IPS-15b (cell line): ENCODE measurements at regions not wholly inside any gene's neighbourhood (a gene's known extent, or its start where the extent isn't known, plus 50 kb on each side); places are given as distances from the start of the nearest gene placed in this dataset.

ENCODE experiments used
- H3K27me3 ChIP-seq: one replicate; pipeline ENCODE4 v1.6.1; 2013; ENCODE audit warnings: low read length; ENCODE audit not compliant: control insufficient read depth, insufficient read depth
- H3K36me3 ChIP-seq: one replicate; pipeline ENCODE4 v1.6.1; 2013; ENCODE audit warnings: low read length; ENCODE audit not compliant: control insufficient read depth, insufficient read depth
- H3K4me1 ChIP-seq: one replicate; pipeline ENCODE4 v1.6.1; 2013; ENCODE audit warnings: mild to moderate bottlenecking, low read length; ENCODE audit not compliant: control insufficient read depth, insufficient read depth
- H3K4me3 ChIP-seq: one replicate; pipeline ENCODE4 v1.5.1; 2013; ENCODE audit warnings: low read depth, low read length
- H3K9ac ChIP-seq: one replicate; pipeline ENCODE4 v1.6.1; 2013; ENCODE audit warnings: low read depth, mild to moderate bottlenecking, low read length
- H3K9me3 ChIP-seq: one replicate; pipeline ENCODE4 v1.6.1; 2013; ENCODE audit warnings: mild to moderate bottlenecking, low read length; ENCODE audit not compliant: control insufficient read depth, insufficient read depth

- no peaks in the 10 kb centered on the region for H3K9me3 ChIP-seq
- peaks cover 2% of the 10 kb centered on the region for H3K4me1 ChIP-seq
- no peak overlapping the region for H3K9ac ChIP-seq
- no peak overlapping the region for H3K4me3 ChIP-seq
- H3K36me3 ChIP-seq = no peaks in the 10 kb centered on the region
- H3K27me3 ChIP-seq = peaks cover 5% of the 10 kb centered on the region
Observed at GRCh38 chr20:20836836-20837235, 124.4 kb upstream of the RALGAPA2 start.

- H3K27me3 ChIP-seq = peaks cover 5% of the 10 kb centered on the region
- H3K9ac ChIP-seq = no peak overlapping the region
- H3K4me3 ChIP-seq = no peak overlapping the region
- H3K36me3 ChIP-seq = no peaks in the 10 kb centered on the region
- H3K4me1 ChIP-seq = peaks cover 2% of the 10 kb centered on the region
- H3K9me3 ChIP-seq = no peaks in the 10 kb centered on the region
Observed at GRCh38 chr20:20835897-20836296, 123.5 kb upstream of the RALGAPA2 start.

GRCh38 chr20:20834008-20834407 is 121.6 kb upstream of the RALGAPA2 start:
- Histone ChIP-seq H3K4me3 (no peak overlapping the region), H3K9ac (no peak overlapping the region), H3K4me1 (peaks cover 2% of the 10 kb centered on the region)

GRCh38 chr20:20832715-20833114 is 120.3 kb upstream of the RALGAPA2 start:
- H3K4me3 ChIP-seq = no peak overlapping the region
- H3K36me3 ChIP-seq = no peaks in the 10 kb centered on the region
- H3K4me1 ChIP-seq = no peaks in the 10 kb centered on the region
- H3K9ac ChIP-seq = no peak overlapping the region
- H3K27me3 ChIP-seq = no peaks in the 10 kb centered on the region
- H3K9me3 ChIP-seq = peaks cover 16% of the 10 kb centered on the region

More at GRCh38 chr20:20834008-20834407, 121.6 kb upstream of the RALGAPA2 start:
- peaks cover 11% of the 10 kb centered on the region for H3K9me3 ChIP-seq
- no peaks in the 10 kb centered on the region for H3K36me3 ChIP-seq
- peaks cover 5% of the 10 kb centered on the region for H3K27me3 ChIP-seq

- no peaks in the 10 kb centered on the region for H3K36me3 ChIP-seq
Observed at GRCh38 chr20:20831794-20832193, 119.3 kb upstream of the RALGAPA2 start.

GRCh38 chr20:20829681-20830080 is 117.2 kb upstream of the RALGAPA2 start:
- Histone ChIP-seq H3K4me1 (no peaks in the 10 kb centered on the region), H3K4me3 (no peak overlapping the region), H3K9me3 (peaks cover 16% of the 10 kb centered on the region), H3K36me3 (no peaks in the 10 kb centered on the region), H3K27me3 (peaks cover under 1% of the 10 kb centered on the region), H3K9ac (no peak overlapping the region)

More at GRCh38 chr20:20831794-20832193, 119.3 kb upstream of the RALGAPA2 start:
- no peaks in the 10 kb centered on the region for H3K27me3 ChIP-seq
- H3K4me3 ChIP-seq = no peak overlapping the region
- peaks cover 16% of the 10 kb centered on the region for H3K9me3 ChIP-seq
- H3K4me1 ChIP-seq = no peaks in the 10 kb centered on the region
- no peak overlapping the region for H3K9ac ChIP-seq

GRCh38 chr20:20827992-20828597 is 115.7 kb upstream of the RALGAPA2 start:
- Histone ChIP-seq H3K4me1 (no peaks in the 10 kb centered on the region), H3K9ac (no peak overlapping the region), H3K9me3 (peaks cover 16% of the 10 kb centered on the region), H3K36me3 (no peaks in the 10 kb centered on the region), H3K4me3 (no peak overlapping the region), H3K27me3 (peaks cover 4% of the 10 kb centered on the region)

- Histone ChIP-seq H3K4me3 (no peak overlapping the region), H3K27me3 (peaks cover 4% of the 10 kb centered on the region), H3K36me3 (no peaks in the 10 kb centered on the region), H3K9me3 (peaks cover 12% of the 10 kb centered on the region), H3K4me1 (peaks cover 19% of the 10 kb centered on the region), H3K9ac (peak overlapping the region; percentile 37)
Observed at GRCh38 chr20:20824924-20825584, 112.6 kb upstream of the RALGAPA2 start.

- Histone ChIP-seq H3K9ac (no peak overlapping the region), H3K36me3 (no peaks in the 10 kb centered on the region), H3K9me3 (peaks cover under 1% of the 10 kb centered on the region), H3K4me1 (peaks cover 19% of the 10 kb centered on the region), H3K27me3 (peaks cover 4% of the 10 kb centered on the region), H3K4me3 (no peak overlapping the region)
Observed at GRCh38 chr20:20823476-20823881, 111.0 kb upstream of the RALGAPA2 start.

GRCh38 chr20:20821484-20822260 is 109.2 kb upstream of the RALGAPA2 start:
- H3K9ac ChIP-seq = no peak overlapping the region
- no peaks in the 10 kb centered on the region for H3K9me3 ChIP-seq
- peaks cover 4% of the 10 kb centered on the region for H3K27me3 ChIP-seq
- no peak overlapping the region for H3K4me3 ChIP-seq
- no peaks in the 10 kb centered on the region for H3K36me3 ChIP-seq
- H3K4me1 ChIP-seq = peaks cover 24% of the 10 kb centered on the region

- Histone ChIP-seq H3K27me3 (peaks cover 4% of the 10 kb centered on the region), H3K36me3 (no peaks in the 10 kb centered on the region), H3K4me1 (peaks cover 29% of the 10 kb centered on the region), H3K9me3 (no peaks in the 10 kb centered on the region), H3K4me3 (no peak overlapping the region), H3K9ac (no peak overlapping the region)
Observed at GRCh38 chr20:20820785-20821483, 108.5 kb upstream of the RALGAPA2 start.
